ENCODE measurements at regions not wholly inside any gene's neighbourhood (a gene's known extent, or its start where the extent isn't known, plus 50 kb on each side); places are given as distances from the start of the nearest gene placed in this dataset.

- TF ChIP-seq CTCF (IDR thresholded peaks at IDR 0.05; ENCODE audit: low read depth, low read length), result no peak
- DNase-seq (ENCODE audit: extremely low read depth, low read depth), result no peak
Observed at GRCh38 chr18:78174737-78175136, 804.9 kb upstream of the SALL3 start.

- DNase-seq (ENCODE audit: extremely low read depth, low read depth), result no peak
- TF ChIP-seq CTCF (IDR thresholded peaks at IDR 0.05; ENCODE audit: low read depth, low read length), result no peak
Observed at GRCh38 chr18:78178812-78179211, 800.8 kb upstream of the SALL3 start.

- no peak for TF ChIP-seq CTCF (IDR thresholded peaks at IDR 0.05; ENCODE audit: low read depth, low read length)
- DNase-seq (ENCODE audit: extremely low read depth, low read depth), result no peak
Observed at GRCh38 chr18:78180741-78181140, 798.9 kb upstream of the SALL3 start.

GRCh38 chr18:78183815-78184214, 795.8 kb upstream of the SALL3 start:
- no peak for TF ChIP-seq CTCF (IDR thresholded peaks at IDR 0.05; ENCODE audit: low read depth, low read length)
- no peak for DNase-seq (ENCODE audit: extremely low read depth, low read depth)

GRCh38 chr18:78191276-78191675, 788.3 kb upstream of the SALL3 start:
- DNase-seq (ENCODE audit: extremely low read depth, low read depth), result no peak

GRCh38 chr18:78192054-78192453, 787.6 kb upstream of the SALL3 start:
- DNase-seq (ENCODE audit: extremely low read depth, low read depth), result no peak
- TF ChIP-seq CTCF (IDR thresholded peaks at IDR 0.05; ENCODE audit: low read depth, low read length), result no peak

More at GRCh38 chr18:78191276-78191675, 788.3 kb upstream of the SALL3 start:
- no peak for TF ChIP-seq CTCF (IDR thresholded peaks at IDR 0.05; ENCODE audit: low read depth, low read length)

GRCh38 chr18:78196280-78196679, 783.3 kb upstream of the SALL3 start:
- no peak for DNase-seq (ENCODE audit: extremely low read depth, low read depth)
- no peak for TF ChIP-seq CTCF (IDR thresholded peaks at IDR 0.05; ENCODE audit: low read depth, low read length)

All from AG09319 (cell line).